A673 (cell line): ENCODE measurements at regions not wholly inside any gene's neighbourhood (a gene's known extent, or its start where the extent isn't known, plus 50 kb on each side); places are given as distances from the start of the nearest gene placed in this dataset.

ENCODE experiments used
- BruUV-seq: library from RNA; stranded (reverse); fragments of 400-500 nt; replicated peaks from 2 replicates; lab custom pipeline; 2021; lab: Mats Ljungman, UMichigan
- CTCF ChIA-PET: fragments of 300-600 bp; sonication (Branson Sonifier 250); formaldehyde crosslinking; loops from one replicate; lab custom pipeline; 2022; ENCODE audit warnings: antibody characterized with exemption; lab: Charles Lee
- POLR2A ChIA-PET: fragments of 300-600 bp; sonication (Branson Sonifier 250); formaldehyde crosslinking; loops from one replicate; lab custom pipeline; 2022; ENCODE audit warnings: antibody characterized with exemption; ENCODE audit not compliant: low non-redundant PET; lab: Charles Lee
- DNase-seq: peaks from one replicate; pipeline ENCODE4 v3.0.0-alpha.2; 2015; ENCODE audit warnings: low spot score
- H3K27ac ChIP-seq: fragments of 200-600 bp; sonication (generic); 2 replicates; pipeline ENCODE4 v1.5.1; 2016; ENCODE audit warnings: mixed run types, low read depth, mild to moderate bottlenecking, mixed read lengths, antibody characterized with exemption, low read length; ENCODE audit not compliant: poor library complexity, severe bottlenecking
- H3K27me3 ChIP-seq: fragments of 200-600 bp; sonication (generic); replicated peaks from 2 replicates; pipeline ENCODE4 v1.6.1; 2017; ENCODE audit warnings: mixed run types, low read depth, mild to moderate bottlenecking, mixed read lengths, antibody characterized with exemption, low read length; ENCODE audit not compliant: insufficient read depth, poor library complexity
- H3K36me3 ChIP-seq: fragments of 200-600 bp; sonication (generic); 2 replicates; pipeline ENCODE4 v1.6.1; 2016; ENCODE audit warnings: mixed run types, mild to moderate bottlenecking, mixed read lengths, antibody characterized with exemption, low read length; ENCODE audit not compliant: insufficient read depth, poor library complexity, severe bottlenecking
- H3K4me1 ChIP-seq: fragments of 200-600 bp; sonication (generic); 2 replicates; pipeline ENCODE4 v1.6.1; 2017; ENCODE audit warnings: mixed run types, mild to moderate bottlenecking, mixed read lengths, antibody characterized with exemption, low read length; ENCODE audit not compliant: insufficient read depth, poor library complexity, severe bottlenecking
- H3K4me3 ChIP-seq: fragments of 200-600 bp; sonication (generic); 2 replicates; pipeline ENCODE4 v1.5.1; 2016; ENCODE audit warnings: low read depth, mixed run types, mild to moderate bottlenecking, mixed read lengths, low read length; ENCODE audit not compliant: poor library complexity, severe bottlenecking
- H3K9me3 ChIP-seq: fragments of 200-600 bp; sonication (generic); 2 replicates; pipeline ENCODE4 v1.6.1; 2016; ENCODE audit warnings: mixed run types, low read depth, mild to moderate bottlenecking, mixed read lengths, antibody characterized with exemption, low read length; ENCODE audit not compliant: poor library complexity, severe bottlenecking
- EZH2 ChIP-seq: fragments of 200-600 bp; sonication (generic); IDR thresholded peaks from 2 replicates; pipeline ENCODE4 v1.6.1; 2017; ENCODE audit warnings: borderline replicate concordance, low read depth, mild to moderate bottlenecking, mixed read lengths, antibody characterized with exemption, low read length; ENCODE audit not compliant: poor library complexity, severe bottlenecking
- intact Hi-C: fragments of 100-400 bp; cut with micrococcal nuclease; formaldehyde crosslinking; loops from one replicate; pipeline ENCODE4 v1.10.0; 2022; ENCODE audit not compliant: unreplicated experiment
- TF ChIP-seq, protein P1 (sequence below): fragments of 300-800, 200-600 bp; sonication (generic); conservative IDR thresholded peaks from 2 replicates; pipeline ENCODE4 v1.5.1; 2017; ENCODE audit warnings: low read depth, mild to moderate bottlenecking, antibody characterized with exemption, low read length, moderate library complexity, mixed read lengths

GRCh38 chr9:2991292-2991691 lies 147.4 kb upstream of the PUM3 start:
- DNase-seq = no peak
- intact Hi-C loops = no loop called here

GRCh38 chr9:2987679-2988078 lies 143.8 kb upstream of the PUM3 start:
- Histone ChIP-seq H3K9me3 (no peaks in the 10 kb centered on the region), H3K27ac (no peak overlapping the region), H3K4me3 (no peak overlapping the region), H3K27me3 (no peaks in the 10 kb centered on the region), H3K36me3 (no peaks in the 10 kb centered on the region), H3K4me1 (no peaks in the 10 kb centered on the region)
- no peak for DNase-seq
- no peak for TF ChIP-seq EZH2
- TF ChIP-seq, protein P1, sequence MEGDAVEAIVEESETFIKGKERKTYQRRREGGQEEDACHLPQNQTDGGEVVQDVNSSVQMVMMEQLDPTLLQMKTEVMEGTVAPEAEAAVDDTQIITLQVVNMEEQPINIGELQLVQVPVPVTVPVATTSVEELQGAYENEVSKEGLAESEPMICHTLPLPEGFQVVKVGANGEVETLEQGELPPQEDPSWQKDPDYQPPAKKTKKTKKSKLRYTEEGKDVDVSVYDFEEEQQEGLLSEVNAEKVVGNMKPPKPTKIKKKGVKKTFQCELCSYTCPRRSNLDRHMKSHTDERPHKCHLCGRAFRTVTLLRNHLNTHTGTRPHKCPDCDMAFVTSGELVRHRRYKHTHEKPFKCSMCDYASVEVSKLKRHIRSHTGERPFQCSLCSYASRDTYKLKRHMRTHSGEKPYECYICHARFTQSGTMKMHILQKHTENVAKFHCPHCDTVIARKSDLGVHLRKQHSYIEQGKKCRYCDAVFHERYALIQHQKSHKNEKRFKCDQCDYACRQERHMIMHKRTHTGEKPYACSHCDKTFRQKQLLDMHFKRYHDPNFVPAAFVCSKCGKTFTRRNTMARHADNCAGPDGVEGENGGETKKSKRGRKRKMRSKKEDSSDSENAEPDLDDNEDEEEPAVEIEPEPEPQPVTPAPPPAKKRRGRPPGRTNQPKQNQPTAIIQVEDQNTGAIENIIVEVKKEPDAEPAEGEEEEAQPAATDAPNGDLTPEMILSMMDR = no peak
- POLR2A ChIA-PET = no interaction called here
- BruUV-seq = no TSS peak
- intact Hi-C loops = no loop called here
- CTCF ChIA-PET = no interaction called here

More at GRCh38 chr9:2991292-2991691, 147.4 kb upstream of the PUM3 start:
- H3K4me1 ChIP-seq = no peaks in the 10 kb centered on the region
- H3K27ac ChIP-seq = no peak overlapping the region
- ChIA-PET POLR2A (no interaction called here), CTCF (no interaction called here)
- no peaks in the 10 kb centered on the region for H3K9me3 ChIP-seq
- TF ChIP-seq, protein P1 = peak; percentile 30; the same call in 1 of the 2 replicates
- no peak for TF ChIP-seq EZH2
- no peaks in the 10 kb centered on the region for H3K36me3 ChIP-seq
- BruUV-seq = no TSS peak
- H3K27me3 ChIP-seq = no peaks in the 10 kb centered on the region
- no peak overlapping the region for H3K4me3 ChIP-seq

DNA sequence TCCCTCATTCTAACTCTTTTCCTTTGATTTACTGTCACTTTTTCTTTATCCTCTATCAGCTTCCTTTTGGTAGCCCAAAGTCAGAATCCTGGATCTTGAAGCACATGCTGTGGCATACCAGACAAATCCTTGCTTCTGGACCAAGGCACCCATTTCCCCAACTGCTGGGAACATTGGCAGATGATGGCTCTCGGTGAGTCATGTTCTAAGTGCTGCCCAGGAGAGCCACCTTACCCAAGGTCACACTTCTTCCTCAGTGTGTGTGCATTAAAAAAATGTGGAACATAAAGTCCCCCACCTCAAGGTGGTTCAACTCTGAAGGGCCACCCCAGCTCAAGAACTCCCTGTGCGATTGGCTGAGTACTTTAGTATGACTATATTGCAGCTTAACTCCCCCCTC lies 141.4 kb upstream of the PUM3 start:
- no peak overlapping the region for H3K4me3 ChIP-seq
- no peaks in the 10 kb centered on the region for H3K36me3 ChIP-seq
- TF ChIP-seq, protein P1 = no peak
- TF ChIP-seq EZH2 = no peak
- ChIA-PET POLR2A (no interaction called here), CTCF (no interaction called here)
- H3K27ac ChIP-seq = no peak overlapping the region
- no TSS peak for BruUV-seq
- no peak for DNase-seq
- no peaks in the 10 kb centered on the region for H3K9me3 ChIP-seq
- H3K27me3 ChIP-seq = no peaks in the 10 kb centered on the region
- intact Hi-C loops = no loop called here
- H3K4me1 ChIP-seq = no peaks in the 10 kb centered on the region
